HepG2 (cell line): ENCODE measurements at regions not wholly inside any gene's neighbourhood (a gene's known extent, or its start where the extent isn't known, plus 50 kb on each side); places are given as distances from the start of the nearest gene placed in this dataset.

Experiments
- ATAC-seq: fragments of 200-7000 bp; cut with Tn5 transposase; 3 replicates; pipeline ENCODE4 v1.9.1; 2020; ENCODE audit warnings: mild to moderate bottlenecking, moderate library complexity
- BruUV-seq: library from RNA; stranded (reverse); fragments of 400-500 nt; replicated peaks from 2 replicates; lab custom pipeline; 2021; lab: Mats Ljungman, UMichigan
- CTCF ChIA-PET: fragments of 300-600 bp; formaldehyde crosslinking; extraction: SDS; loops from one replicate; lab custom pipeline; 2021; ENCODE audit warnings: low total read pairs, inconsistent platforms, low intra/inter-chr PET ratio; lab: Yijun Ruan, JAX
- POLR2A ChIA-PET: fragments of 350-600 bp; sonication (Branson Sonifier 250); formaldehyde crosslinking; loops from one replicate; lab custom pipeline; 2020; ENCODE audit warnings: antibody characterized with exemption, inconsistent platforms; lab: Yijun Ruan, JAX
- DNase-seq: peaks from one replicate; pipeline ENCODE4 v3.0.0-alpha.2; 2015; ENCODE audit warnings: low spot score
- FAIRE-seq: peaks from 3 replicates; lab custom pipeline; 2011; peaks lifted over from hg19 to GRCh38; lab: Jason Lieb, UNC
- H2AFZ ChIP-seq: one replicate; pipeline ENCODE4 v1.6.1; 2011; ENCODE audit warnings: low read length, inconsistent platforms
- H3K27ac ChIP-seq: fragments of 300-600 bp; 3 replicates; pipeline ENCODE4 v1.8.0; 2011; ENCODE audit warnings: mixed run types, mild to moderate bottlenecking, mixed read lengths, low read length, inconsistent platforms; ENCODE audit not compliant: insufficient read depth; ENCODE audit errors: extremely low read length
- H3K27me3 ChIP-seq, 2 experiments: fragments of 200-600 bp in 1 of 2; 2 replicates in 1 of 2; 3 replicates in 1 of 2; pipeline versions ENCODE4 v1.6.0 to v1.8.0; 2011; ENCODE audit warnings: low read length in 2 of 2, mild to moderate bottlenecking in 2 of 2, moderate library complexity in 2 of 2, inconsistent platforms in 1 of 2; ENCODE audit not compliant: insufficient read depth in 2 of 2, control insufficient read depth in 1 of 2
- H3K36me3 ChIP-seq, 2 experiments: fragments of 200-600 bp in 1 of 2; replicated peaks in 1 of 2; 2 replicates in 1 of 2; 3 replicates in 1 of 2; pipeline versions ENCODE4 v1.5.1 to v1.8.0; 2011; ENCODE audit warnings: low read length in 2 of 2, inconsistent platforms in 1 of 2; ENCODE audit not compliant: insufficient read depth in 2 of 2, control insufficient read depth in 1 of 2
- H3K4me1 ChIP-seq: 2 replicates; pipeline ENCODE4 v1.5.1; 2012; ENCODE audit warnings: low read length, inconsistent platforms; ENCODE audit not compliant: insufficient read depth
- H3K4me2 ChIP-seq: 2 replicates; pipeline ENCODE4 v1.6.0; 2011; ENCODE audit warnings: low read depth, low read length, inconsistent platforms
- H3K4me3 ChIP-seq, 3 experiments: fragments of 200-600 bp in 1 of 3; sonication (generic), shearing (Covaris generic) in 1 of 3; replicated peaks in 1 of 3; 2 replicates each; pipeline ENCODE4 v1.5.1; 2011 to 2016; ENCODE audit warnings: low read length in 3 of 3, inconsistent platforms in 2 of 3, low read depth in 2 of 3, mild to moderate bottlenecking in 2 of 3, control low read depth in 1 of 3, mixed read lengths in 1 of 3; ENCODE audit not compliant: insufficient read depth in 1 of 3
- H3K79me2 ChIP-seq: one replicate; pipeline ENCODE4 v1.6.1; 2011; ENCODE audit warnings: low read length, inconsistent platforms; ENCODE audit not compliant: insufficient read depth
- H3K9ac ChIP-seq: 2 replicates; pipeline ENCODE4 v1.6.0; 2011; ENCODE audit warnings: mild to moderate bottlenecking, low read depth, low read length, inconsistent platforms; ENCODE audit not compliant: insufficient read depth
- H3K9me3 ChIP-seq: 2 replicates; pipeline ENCODE4 v1.5.1; 2012; ENCODE audit warnings: mild to moderate bottlenecking, low read length
- H4K20me1 ChIP-seq: 2 replicates; pipeline ENCODE4 v1.6.0; 2011; ENCODE audit warnings: inconsistent platforms, mild to moderate bottlenecking, low read length, moderate library complexity; ENCODE audit not compliant: insufficient read depth
- AFF4 ChIP-seq: sonication (generic); formaldehyde crosslinking; IDR thresholded peaks from 2 replicates; pipeline ENCODE4 v1.4.0; 2020; ENCODE audit warnings: missing genetic modification reagents
- CCAR2 ChIP-seq: fragments of 200-400 bp; formaldehyde crosslinking; optimal IDR thresholded peaks from 2 replicates; pipeline ENCODE3; 2018; ENCODE audit warnings: low read depth, mild to moderate bottlenecking, low read length, moderate library complexity
- E2F1 ChIP-seq: sonication (generic); formaldehyde crosslinking; IDR thresholded peaks from 2 replicates; pipeline ENCODE4 v1.5.0; 2020; ENCODE audit warnings: missing genetic modification reagents
- ELF3 ChIP-seq: IDR thresholded peaks from 2 replicates; pipeline ENCODE4 v1.6.1; 2016; ENCODE audit warnings: missing genetic modification reagents, missing compliant biosample characterization
- FOXC1 ChIP-seq: sonication (generic); formaldehyde crosslinking; IDR thresholded peaks from 2 replicates; pipeline ENCODE4 v1.8.0; 2022; ENCODE audit warnings: mild to moderate bottlenecking, missing genetic modification reagents, borderline replicate concordance
- GLMP ChIP-seq: sonication (generic); formaldehyde crosslinking; IDR thresholded peaks from 2 replicates; pipeline ENCODE4 v1.9.0; 2021; ENCODE audit warnings: missing genetic modification reagents, mild to moderate bottlenecking, borderline replicate concordance
- GZF1 ChIP-seq: sonication (generic); formaldehyde crosslinking; IDR thresholded peaks from 2 replicates; pipeline ENCODE4 v1.5.1; 2020; ENCODE audit warnings: mild to moderate bottlenecking, missing genetic modification reagents
- HNF1B ChIP-seq: sonication (generic); formaldehyde crosslinking; IDR thresholded peaks from 2 replicates; pipeline ENCODE4 v1.5.1; 2020; ENCODE audit warnings: mild to moderate bottlenecking, moderate library complexity, missing genetic modification reagents
- ZNF205 ChIP-seq: IDR thresholded peaks from 2 replicates; pipeline ENCODE4 v1.6.1; 2018; ENCODE audit warnings: missing biosample characterization, missing genetic modification reagents
- ZNF350 ChIP-seq: sonication (generic); formaldehyde crosslinking; IDR thresholded peaks from 2 replicates; pipeline ENCODE4 v1.4.0; 2020; ENCODE audit warnings: mild to moderate bottlenecking, low read depth, missing genetic modification reagents, borderline replicate concordance
- ZNF556 ChIP-seq: sonication (generic); formaldehyde crosslinking; IDR thresholded peaks from 2 replicates; pipeline ENCODE4 v1.4.0; 2020; ENCODE audit warnings: mild to moderate bottlenecking, missing genetic modification reagents, borderline replicate concordance
- ZNF737 ChIP-seq: sonication (generic); formaldehyde crosslinking; IDR thresholded peaks from 2 replicates; pipeline ENCODE4 v1.5.0; 2020; ENCODE audit warnings: missing genetic modification reagents, mild to moderate bottlenecking, borderline replicate concordance
- ZNF776 ChIP-seq: sonication (generic); formaldehyde crosslinking; IDR thresholded peaks from 2 replicates; pipeline ENCODE4 v1.4.0; 2020; ENCODE audit warnings: mild to moderate bottlenecking, missing genetic modification reagents
- in situ Hi-C: cut with HindIII; loops from 2 replicates; pipeline ENCODE4 v1.10.0; 2017; ENCODE audit warnings: low pct_unique_long_range_greater_than_20kb; ENCODE audit not compliant: extremely low pct_ligation_motif_present
- intact Hi-C: fragments of 100-400 bp; cut with micrococcal nuclease; formaldehyde crosslinking; loops from one replicate; pipeline ENCODE4 v1.10.0; 2022; ENCODE audit not compliant: unreplicated experiment

GRCh38 chr3:18529631-18530030, 104.5 kb upstream of the SATB1 start (continued):
- TF ChIP-seq GLMP (no peak), ZNF556 (no peak), ZNF737 (CRISPR knock-in tag) (no peak), ELF3 (CRISPR knock-in tag) (no peak), E2F1 (CRISPR knock-in tag) (no peak)
- TF ChIP-seq, all 625 proteins: peak for 0

- in situ Hi-C loops: no loop called here
- no peaks in the 10 kb centered on the region for H3K79me2 ChIP-seq
- H3K36me3 ChIP-seq: no peaks in the 10 kb centered on the region
- POLR2A ChIA-PET: no interaction called here
- FAIRE-seq: no peak
- no peak for DNase-seq
- no peak overlapping the region for H3K4me2 ChIP-seq
- H3K9ac ChIP-seq: no peak overlapping the region
- BruUV-seq: no TSS peak
- no peaks in the 10 kb centered on the region for H3K4me1 ChIP-seq
- H3K4me3 ChIP-seq: no peak overlapping the region
- H3K9me3 ChIP-seq: peaks cover 20% of the 10 kb centered on the region
- H3K27me3 ChIP-seq: no peaks in the 10 kb centered on the region
- H3K27ac ChIP-seq: no peak overlapping the region
- no peaks in the 10 kb centered on the region for H4K20me1 ChIP-seq
- intact Hi-C loops: no loop called here
- no peak for ATAC-seq
- CTCF ChIA-PET: no interaction called here
- no peak overlapping the region for H2AFZ ChIP-seq
- no peak for TF ChIP-seq ZNF350 (CRISPR knock-in tag)
- TF ChIP-seq HNF1B: no peak
- TF ChIP-seq AFF4: no peak
- TF ChIP-seq ZNF776 (CRISPR knock-in tag): no peak
- no peak for TF ChIP-seq CCAR2
- no peak for TF ChIP-seq FOXC1
- TF ChIP-seq ZNF205 (CRISPR knock-in tag): no peak
- no peak for TF ChIP-seq GZF1 (CRISPR knock-in tag)
Observed at GRCh38 chr3:18527691-18528090, 102.6 kb upstream of the SATB1 start.
